ENCODE measurements at regions not wholly inside any gene's neighbourhood (a gene's known extent, or its start where the extent isn't known, plus 50 kb on each side); places are given as distances from the start of the nearest gene placed in this dataset.

DNA sequence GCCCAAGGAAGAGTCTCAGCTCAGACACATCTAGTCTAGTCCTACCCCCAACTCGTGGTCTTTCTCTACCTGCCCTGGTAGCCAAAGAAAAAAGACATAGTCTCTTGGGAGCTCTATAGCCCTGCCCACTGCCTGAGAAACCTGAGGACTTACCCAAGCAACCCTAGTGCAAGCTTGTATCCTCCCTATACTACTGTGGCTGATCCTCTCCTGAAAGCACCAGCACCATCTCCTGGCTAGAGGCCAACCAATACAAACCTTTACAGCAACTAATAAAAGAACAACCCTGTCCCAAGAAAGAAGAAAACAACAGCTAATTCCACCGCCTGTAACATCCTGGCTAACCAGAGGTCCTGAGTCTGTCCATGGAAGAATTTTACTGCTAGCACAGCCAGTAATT lies 532.4 kb downstream of the SLITRK6 start:
- Histone ChIP-seq H3K79me2 (ENCODE audit: low read length) (no peaks in the 10 kb centered on the region), H3K4me2 (ENCODE audit: low read length) (no peak overlapping the region), H3K4me3 (ENCODE audit: low read length) (no peak overlapping the region), H3K27ac (ENCODE audit: low read length) (no peak overlapping the region), H2AFZ (ENCODE audit: low read depth, low read length) (no peak overlapping the region), H3K9ac (ENCODE audit: low read length) (no peak overlapping the region), H4K20me1 (ENCODE audit: insufficient read depth, low read length) (no peaks in the 10 kb centered on the region), H3K36me3 (replicated peaks; ENCODE audit: low read depth, low read length) (no peaks in the 10 kb centered on the region), H3K9me3 (ENCODE audit: insufficient read depth, low read length) (no peaks in the 10 kb centered on the region), H3K27me3 (ENCODE audit: low read depth, low read length) (no peaks in the 10 kb centered on the region), H3K4me1 (ENCODE audit: low read length) (no peaks in the 10 kb centered on the region)
- TF ChIP-seq EZH2phosphoT487 (IDR thresholded peaks at IDR 0.05; ENCODE audit: low read depth): no peak
- TF ChIP-seq, protein P1, sequence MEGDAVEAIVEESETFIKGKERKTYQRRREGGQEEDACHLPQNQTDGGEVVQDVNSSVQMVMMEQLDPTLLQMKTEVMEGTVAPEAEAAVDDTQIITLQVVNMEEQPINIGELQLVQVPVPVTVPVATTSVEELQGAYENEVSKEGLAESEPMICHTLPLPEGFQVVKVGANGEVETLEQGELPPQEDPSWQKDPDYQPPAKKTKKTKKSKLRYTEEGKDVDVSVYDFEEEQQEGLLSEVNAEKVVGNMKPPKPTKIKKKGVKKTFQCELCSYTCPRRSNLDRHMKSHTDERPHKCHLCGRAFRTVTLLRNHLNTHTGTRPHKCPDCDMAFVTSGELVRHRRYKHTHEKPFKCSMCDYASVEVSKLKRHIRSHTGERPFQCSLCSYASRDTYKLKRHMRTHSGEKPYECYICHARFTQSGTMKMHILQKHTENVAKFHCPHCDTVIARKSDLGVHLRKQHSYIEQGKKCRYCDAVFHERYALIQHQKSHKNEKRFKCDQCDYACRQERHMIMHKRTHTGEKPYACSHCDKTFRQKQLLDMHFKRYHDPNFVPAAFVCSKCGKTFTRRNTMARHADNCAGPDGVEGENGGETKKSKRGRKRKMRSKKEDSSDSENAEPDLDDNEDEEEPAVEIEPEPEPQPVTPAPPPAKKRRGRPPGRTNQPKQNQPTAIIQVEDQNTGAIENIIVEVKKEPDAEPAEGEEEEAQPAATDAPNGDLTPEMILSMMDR (IDR thresholded peaks at IDR 0.05; ENCODE audit: low read depth, low read length): no peak

DNA sequence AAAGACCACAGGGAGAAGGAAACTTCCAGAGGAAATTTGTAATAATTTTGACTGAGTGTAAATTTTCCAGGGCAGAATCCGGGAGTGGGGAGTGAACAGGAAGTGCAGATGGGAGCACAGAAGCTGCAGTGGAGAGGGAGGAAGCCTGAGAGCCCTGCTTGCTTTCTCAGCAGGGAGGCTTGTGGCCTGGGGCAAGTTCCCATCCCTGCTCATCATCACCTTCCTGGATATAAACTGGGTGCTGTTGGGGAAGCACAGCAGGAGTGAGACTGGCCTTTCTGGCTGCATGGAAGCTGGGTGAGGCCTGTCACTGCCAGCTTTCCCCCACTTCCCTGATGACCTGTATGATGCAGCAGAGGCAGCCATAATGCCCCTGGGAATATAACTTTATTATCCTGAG lies 532.9 kb downstream of the SLITRK6 start:
- Histone ChIP-seq H3K4me2 (ENCODE audit: low read length) (no peak overlapping the region), H3K9ac (ENCODE audit: low read length) (no peak overlapping the region), H3K79me2 (ENCODE audit: low read length) (no peaks in the 10 kb centered on the region), H4K20me1 (ENCODE audit: insufficient read depth, low read length) (no peaks in the 10 kb centered on the region), H2AFZ (ENCODE audit: low read depth, low read length) (no peak overlapping the region), H3K27ac (ENCODE audit: low read length) (no peak overlapping the region), H3K36me3 (replicated peaks; ENCODE audit: low read depth, low read length) (no peaks in the 10 kb centered on the region), H3K4me3 (ENCODE audit: low read length) (no peak overlapping the region), H3K9me3 (ENCODE audit: insufficient read depth, low read length) (no peaks in the 10 kb centered on the region), H3K4me1 (ENCODE audit: low read length) (no peaks in the 10 kb centered on the region), H3K27me3 (ENCODE audit: low read depth, low read length) (no peaks in the 10 kb centered on the region)
- no peak for TF ChIP-seq EZH2phosphoT487 (IDR thresholded peaks at IDR 0.05; ENCODE audit: low read depth)
- TF ChIP-seq, protein P1 (IDR thresholded peaks at IDR 0.05; ENCODE audit: low read depth, low read length): no peak

DNA sequence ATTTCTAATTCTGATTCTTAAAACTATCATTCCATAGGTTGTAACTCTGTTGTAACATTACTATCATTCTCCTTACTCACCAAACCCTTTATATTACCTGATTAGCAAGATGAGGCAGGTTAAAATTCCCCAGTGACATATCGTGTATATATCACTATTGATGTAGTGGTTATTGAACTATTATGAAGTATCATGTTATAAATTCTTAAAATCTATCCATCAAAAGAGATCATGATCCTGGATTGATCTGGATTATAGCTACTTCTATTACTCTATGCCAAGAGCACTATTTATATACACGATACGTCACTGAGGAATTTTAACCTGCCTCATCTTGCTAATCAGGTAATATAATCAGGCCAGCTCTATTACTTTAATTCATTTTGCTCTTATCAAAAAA lies 533.9 kb downstream of the SLITRK6 start:
- no peak overlapping the region for H2AFZ ChIP-seq (ENCODE audit: low read depth, low read length)
- no peaks in the 10 kb centered on the region for H3K36me3 ChIP-seq (replicated peaks; ENCODE audit: low read depth, low read length)
- H3K9ac ChIP-seq (ENCODE audit: low read length): no peak overlapping the region
- no peaks in the 10 kb centered on the region for H3K4me1 ChIP-seq (ENCODE audit: low read length)
- H4K20me1 ChIP-seq (ENCODE audit: insufficient read depth, low read length): no peaks in the 10 kb centered on the region
- no peaks in the 10 kb centered on the region for H3K79me2 ChIP-seq (ENCODE audit: low read length)
- H3K9me3 ChIP-seq (ENCODE audit: insufficient read depth, low read length): no peaks in the 10 kb centered on the region
- H3K27me3 ChIP-seq (ENCODE audit: low read depth, low read length): no peaks in the 10 kb centered on the region
- no peak overlapping the region for H3K4me3 ChIP-seq (ENCODE audit: low read length)
- H3K4me2 ChIP-seq (ENCODE audit: low read length): no peak overlapping the region
- TF ChIP-seq, protein P1 (IDR thresholded peaks at IDR 0.05; ENCODE audit: low read depth, low read length): no peak
- TF ChIP-seq EZH2phosphoT487 (IDR thresholded peaks at IDR 0.05; ENCODE audit: low read depth): no peak
- no peak overlapping the region for H3K27ac ChIP-seq (ENCODE audit: low read length)

DNA sequence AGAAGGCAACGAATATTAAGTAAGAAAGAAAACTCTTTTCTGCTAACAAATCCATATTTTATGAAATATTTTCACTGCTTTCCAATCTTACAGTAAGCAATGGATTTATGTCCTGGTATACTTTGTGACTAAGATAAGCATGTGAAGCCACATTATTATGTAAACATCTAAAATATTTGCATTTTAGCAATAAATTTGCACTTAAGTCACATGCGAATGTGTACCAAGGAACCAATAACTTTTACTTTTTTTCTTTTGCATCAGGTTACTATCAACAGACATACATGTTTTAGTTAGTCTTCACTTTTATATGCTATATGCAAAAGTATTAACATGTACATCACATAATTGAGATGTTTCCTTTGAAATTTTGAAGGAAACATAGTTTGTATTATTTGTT lies 536.7 kb downstream of the SLITRK6 start:
- no peaks in the 10 kb centered on the region for H3K36me3 ChIP-seq (replicated peaks; ENCODE audit: low read depth, low read length)
- H3K4me1 ChIP-seq (ENCODE audit: low read length): no peaks in the 10 kb centered on the region
- H3K79me2 ChIP-seq (ENCODE audit: low read length): no peaks in the 10 kb centered on the region
- H3K4me3 ChIP-seq (ENCODE audit: low read length): no peak overlapping the region
- TF ChIP-seq EZH2phosphoT487 (IDR thresholded peaks at IDR 0.05; ENCODE audit: low read depth): no peak
- TF ChIP-seq, protein P1 (IDR thresholded peaks at IDR 0.05; ENCODE audit: low read depth, low read length): no peak
- H3K9me3 ChIP-seq (ENCODE audit: insufficient read depth, low read length): no peaks in the 10 kb centered on the region
- no peak overlapping the region for H2AFZ ChIP-seq (ENCODE audit: low read depth, low read length)
- no peak overlapping the region for H3K4me2 ChIP-seq (ENCODE audit: low read length)
- H4K20me1 ChIP-seq (ENCODE audit: insufficient read depth, low read length): no peaks in the 10 kb centered on the region
- no peak overlapping the region for H3K9ac ChIP-seq (ENCODE audit: low read length)
- no peaks in the 10 kb centered on the region for H3K27me3 ChIP-seq (ENCODE audit: low read depth, low read length)
- no peak overlapping the region for H3K27ac ChIP-seq (ENCODE audit: low read length)
